Mucosa of descending colon (tissue), 3 donors: ENCODE measurements at regions not wholly inside any gene's neighbourhood (a gene's known extent, or its start where the extent isn't known, plus 50 kb on each side); places are given as distances from the start of the nearest gene placed in this dataset.

ENCODE experiments used
- ATAC-seq: fragments of 200-7000 bp; cut with Tn5 transposase; one replicate; pipeline ENCODE4 v1.9.1; 2020; ENCODE audit warnings: mild to moderate bottlenecking, moderate library complexity
- DNase-seq, 3 donors: peaks; one replicate each; pipeline ENCODE4 v3.0.0-alpha.2; 2020
- H3K36me3 ChIP-seq: fragments of 200-600 bp; one replicate; pipeline ENCODE4 v1.8.0; 2021; ENCODE audit warnings: low read depth, mild to moderate bottlenecking
- H3K4me1 ChIP-seq: fragments of 200-600 bp; one replicate; pipeline ENCODE4 v1.8.0; 2021; ENCODE audit warnings: low read depth, mild to moderate bottlenecking
- H3K4me3 ChIP-seq: fragments of 200-600 bp; one replicate; pipeline ENCODE4 v1.8.0; 2021; ENCODE audit warnings: mild to moderate bottlenecking
- H3K9me3 ChIP-seq: fragments of 200-600 bp; one replicate; pipeline ENCODE4 v1.8.0; 2021; ENCODE audit warnings: mild to moderate bottlenecking
- CTCF ChIP-seq: fragments of 200-600 bp; IDR thresholded peaks from one replicate; pipeline ENCODE4 v1.8.0; 2022; ENCODE audit warnings: antibody characterized with exemption, mild to moderate bottlenecking
- intact Hi-C, 2 donors: fragments of 100-400 bp; cut with DNase I in 1 of 2; cut with micrococcal nuclease in 1 of 2; formaldehyde crosslinking; loops; one replicate each; pipeline versions ENCODE4 v1.11.0 to v1.11.1; 2022; cut with DNase I, micrococcal nuclease
- donor health status: DM: no; HTN: no; CAD: no; lungs with moderate emphysema.
- donor health status: DM: no; HTN: no; CAD: no.
- donor health status: DM: no; HTN: yes; CAD: no.

GRCh38 chr4:10192331-10192730, 75.7 kb upstream of the WDR1 start:
- intact Hi-C loops = no loop called here
- no peaks in the 10 kb centered on the region for H3K4me1 ChIP-seq
- ATAC-seq (peak; percentile 33), DNase-seq (no peak)
- TF ChIP-seq CTCF = no peak
- no peaks in the 10 kb centered on the region for H3K9me3 ChIP-seq
- H3K36me3 ChIP-seq = no peaks in the 10 kb centered on the region
- H3K4me3 ChIP-seq = no peak overlapping the region

DNA sequence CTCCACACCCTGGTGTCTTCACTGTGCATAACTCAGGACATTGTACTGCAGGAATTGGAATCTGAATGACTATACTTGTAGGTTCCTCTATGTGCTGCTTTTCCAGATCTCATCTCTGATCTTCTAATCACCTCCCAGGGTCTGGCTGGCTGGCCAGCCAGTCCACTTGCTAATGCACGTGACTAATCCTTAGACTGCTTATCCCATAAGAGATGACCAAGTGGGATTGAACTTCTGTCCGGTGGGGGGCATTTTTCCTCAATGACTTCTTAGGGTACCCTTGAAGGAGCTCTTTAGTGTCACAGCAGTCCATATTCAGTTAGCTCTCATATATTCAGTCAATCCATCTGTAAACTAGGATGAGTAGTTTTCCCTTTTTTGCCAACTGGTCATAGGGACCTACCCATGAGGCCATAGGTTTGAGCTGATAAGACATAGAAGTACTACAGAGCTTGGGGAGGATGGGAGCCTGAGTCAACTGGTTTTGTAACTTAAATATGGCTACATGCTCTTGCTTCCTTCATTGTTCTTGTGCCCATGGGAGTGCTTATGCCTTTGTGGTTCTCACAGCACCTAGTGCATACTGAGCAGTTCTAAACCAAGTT, 71.9 kb upstream of the WDR1 start:
- no peak overlapping the region for H3K4me3 ChIP-seq
- no peaks in the 10 kb centered on the region for H3K9me3 ChIP-seq
- no peaks in the 10 kb centered on the region for H3K4me1 ChIP-seq
- no peaks in the 10 kb centered on the region for H3K36me3 ChIP-seq
- TF ChIP-seq CTCF = no peak
- intact Hi-C loops = no loop called here
- DNase-seq = no peak
- ATAC-seq = no peak

DNA sequence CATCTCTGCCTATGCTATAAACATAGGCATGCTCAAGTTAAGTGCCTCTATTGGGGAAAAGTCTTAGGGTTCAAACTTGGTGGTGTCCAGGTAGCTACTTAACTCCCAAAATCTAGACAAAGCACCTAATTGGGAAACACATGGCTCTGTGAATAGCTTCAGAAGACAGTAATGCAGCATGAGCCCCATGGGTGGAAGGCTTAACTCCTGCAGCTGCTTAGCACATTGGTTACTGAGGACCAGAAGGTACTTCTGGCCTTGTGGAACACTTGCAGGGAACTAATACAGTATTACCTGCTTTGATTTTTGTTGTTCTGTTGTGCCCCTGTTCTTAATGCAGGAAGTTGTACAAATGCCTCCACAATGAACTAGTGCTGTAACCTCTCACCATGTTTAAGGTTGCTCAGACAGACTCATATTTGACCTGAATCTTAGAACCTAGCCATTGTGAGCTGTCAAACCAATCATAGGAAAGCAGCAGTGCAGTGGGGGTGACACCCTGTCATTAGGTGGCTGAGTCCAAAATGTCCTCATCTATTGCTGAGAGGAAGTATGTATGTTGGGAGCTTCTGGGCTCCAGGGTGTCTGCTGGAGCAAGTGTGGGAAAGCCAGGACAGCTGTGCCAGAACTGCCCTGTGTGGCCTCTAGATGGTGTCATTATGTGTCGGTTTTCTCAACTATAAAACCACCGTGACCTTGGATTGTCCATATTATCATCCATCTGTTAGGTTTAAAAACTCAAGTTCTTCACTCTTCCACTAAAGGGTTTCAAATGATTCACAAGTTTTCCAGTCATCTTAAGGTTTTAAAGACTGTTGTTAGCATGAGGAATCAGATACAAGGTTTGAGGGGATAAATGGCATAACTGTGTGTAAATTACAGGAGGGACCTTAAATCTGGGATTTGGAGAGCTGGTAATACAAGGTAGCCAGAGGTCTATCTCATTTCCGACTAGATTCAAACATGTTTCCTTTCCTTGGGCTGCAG, 69.9 kb upstream of the WDR1 start:
- intact Hi-C loops = no loop called here
- peak; percentile 59 for ATAC-seq
- H3K9me3 ChIP-seq = no peaks in the 10 kb centered on the region
- no peaks in the 10 kb centered on the region for H3K36me3 ChIP-seq
- DNase-seq = no peak
- H3K4me1 ChIP-seq = no peaks in the 10 kb centered on the region
- TF ChIP-seq CTCF = no peak
- no peak overlapping the region for H3K4me3 ChIP-seq

DNA sequence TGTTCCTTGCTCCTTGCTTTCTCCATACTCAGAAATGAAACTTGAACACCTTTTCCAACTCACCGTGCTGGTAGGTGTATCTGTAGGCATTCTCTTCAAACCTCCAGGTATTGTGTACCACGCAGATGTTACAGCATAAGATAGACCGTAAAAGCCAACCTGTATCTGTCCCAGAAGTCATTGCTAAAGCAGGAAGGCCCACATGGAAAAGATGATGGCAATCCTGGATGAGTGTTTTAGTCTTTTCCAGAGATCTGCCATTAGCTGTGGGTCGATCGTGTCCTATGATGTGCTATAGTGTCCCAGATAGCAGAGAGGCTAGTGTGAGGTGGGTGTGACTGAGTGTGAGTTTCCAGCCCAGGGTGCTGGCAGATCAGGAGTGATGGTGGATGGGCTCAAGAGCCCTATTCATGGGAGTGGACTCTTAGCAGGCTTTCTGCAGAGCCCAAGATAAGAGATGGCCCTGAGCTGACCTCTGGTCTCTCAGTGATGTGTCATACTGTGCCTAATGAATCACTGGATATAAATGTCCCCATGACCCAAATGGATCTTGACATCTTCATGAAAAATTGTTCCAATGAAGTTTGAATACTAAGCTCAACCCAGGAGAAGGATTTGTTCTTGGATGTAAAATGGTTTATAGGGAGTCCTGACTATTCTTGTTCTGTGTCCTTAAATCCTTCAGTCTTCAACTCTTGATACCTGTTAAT, 69.1 kb upstream of the WDR1 start:
- H3K4me3 ChIP-seq = no peak overlapping the region
- ATAC-seq (peak; percentile 12), DNase-seq (no peak)
- H3K36me3 ChIP-seq = no peaks in the 10 kb centered on the region
- no peak for TF ChIP-seq CTCF
- intact Hi-C loops = no loop called here
- no peaks in the 10 kb centered on the region for H3K4me1 ChIP-seq
- H3K9me3 ChIP-seq = no peaks in the 10 kb centered on the region

GRCh38 chr4:10184501-10184938, 67.9 kb upstream of the WDR1 start:
- intact Hi-C loops = no loop called here

More at GRCh38 chr4:10184501-10184938, 67.9 kb upstream of the WDR1 start:
- no peak for DNase-seq
- TF ChIP-seq CTCF = no peak
- no peaks in the 10 kb centered on the region for H3K9me3 ChIP-seq
- H3K4me3 ChIP-seq = no peak overlapping the region
- no peaks in the 10 kb centered on the region for H3K4me1 ChIP-seq
- no peaks in the 10 kb centered on the region for H3K36me3 ChIP-seq
- ATAC-seq = no peak
